Type B pancreatic cell (in vitro differentiated cells): ENCODE measurements at regions not wholly inside any gene's neighbourhood (a gene's known extent, or its start where the extent isn't known, plus 50 kb on each side); places are given as distances from the start of the nearest gene placed in this dataset.

Experiments used
- DNase-seq: peaks from one replicate; pipeline ENCODE4 v3.0.0; 2021; ENCODE audit warnings: mixed read lengths; ENCODE audit not compliant: unreplicated experiment; ENCODE audit errors: extremely low spot score
- H3K27ac Mint-ChIP-seq: 2 replicates; pipeline ENCODE4 v1.8.0; 2021; ENCODE audit warnings: mild to moderate bottlenecking, mixed read lengths
- H3K27me3 Mint-ChIP-seq: 2 replicates; pipeline ENCODE4 v1.8.0; 2021; ENCODE audit warnings: mixed read lengths
- H3K36me3 Mint-ChIP-seq: 2 replicates; pipeline ENCODE4 v1.8.0; 2021; ENCODE audit warnings: mixed read lengths
- H3K4me1 Mint-ChIP-seq: one replicate; pipeline ENCODE4 v1.8.0; 2021; ENCODE audit warnings: mixed read lengths; ENCODE audit not compliant: unreplicated experiment
- H3K4me3 Mint-ChIP-seq: 2 replicates; pipeline ENCODE4 v1.8.0; 2021; ENCODE audit warnings: mild to moderate bottlenecking, mixed read lengths
- H3K9me3 Mint-ChIP-seq: 2 replicates; pipeline ENCODE4 v1.8.0; 2021; ENCODE audit warnings: mixed read lengths
- CTCF ChIP-seq: fragments of 200-600 bp; sonication (generic); conservative IDR thresholded peaks from 2 replicates; pipeline ENCODE4 v1.5.0; 2021; ENCODE audit warnings: antibody characterized with exemption, mild to moderate bottlenecking

GRCh38 chr4:52187603-52188002 is 136.5 kb downstream of the SPATA18 start:
- Mint-ChIP-seq H3K9me3 (no peaks in the 10 kb centered on the region), H3K27ac (no peak overlapping the region), H3K36me3 (no peaks in the 10 kb centered on the region), H3K27me3 (no peaks in the 10 kb centered on the region), H3K4me1 (no peaks in the 10 kb centered on the region), H3K4me3 (no peak overlapping the region)
- no peak for TF ChIP-seq CTCF
- no peak for DNase-seq

GRCh38 chr4:52192001-52192400 is 140.9 kb downstream of the SPATA18 start:
- H3K27me3 Mint-ChIP-seq: no peaks in the 10 kb centered on the region
- H3K9me3 Mint-ChIP-seq: no peaks in the 10 kb centered on the region
- peaks cover 5% of the 10 kb centered on the region for H3K4me1 Mint-ChIP-seq
- TF ChIP-seq CTCF: no peak
- no peak overlapping the region for H3K4me3 Mint-ChIP-seq
- DNase-seq: no peak
- no peak overlapping the region for H3K27ac Mint-ChIP-seq
- H3K36me3 Mint-ChIP-seq: no peaks in the 10 kb centered on the region

- TF ChIP-seq CTCF: no peak
Observed at GRCh38 chr4:52192721-52193135, 141.6 kb downstream of the SPATA18 start.

GRCh38 chr4:52195869-52196268 is 144.8 kb downstream of the SPATA18 start:
- no peak for DNase-seq
- no peak overlapping the region for H3K27ac Mint-ChIP-seq
- H3K27me3 Mint-ChIP-seq: no peaks in the 10 kb centered on the region
- H3K36me3 Mint-ChIP-seq: no peaks in the 10 kb centered on the region
- no peak overlapping the region for H3K4me3 Mint-ChIP-seq
- peaks cover 22% of the 10 kb centered on the region for H3K4me1 Mint-ChIP-seq
- H3K9me3 Mint-ChIP-seq: no peaks in the 10 kb centered on the region
- TF ChIP-seq CTCF: no peak

More at GRCh38 chr4:52192721-52193135, 141.6 kb downstream of the SPATA18 start:
- no peaks in the 10 kb centered on the region for H3K9me3 Mint-ChIP-seq
- H3K4me3 Mint-ChIP-seq: no peak overlapping the region
- no peaks in the 10 kb centered on the region for H3K36me3 Mint-ChIP-seq
- H3K27ac Mint-ChIP-seq: no peak overlapping the region
- H3K4me1 Mint-ChIP-seq: peaks cover 9% of the 10 kb centered on the region
- no peak for DNase-seq
- H3K27me3 Mint-ChIP-seq: no peaks in the 10 kb centered on the region

GRCh38 chr4:52196606-52197130 is 145.6 kb downstream of the SPATA18 start:
- DNase-seq: no peak
- Mint-ChIP-seq H3K27me3 (no peaks in the 10 kb centered on the region), H3K4me1 (peaks cover 22% of the 10 kb centered on the region), H3K9me3 (peaks cover 4% of the 10 kb centered on the region), H3K27ac (no peak overlapping the region), H3K4me3 (no peak overlapping the region), H3K36me3 (no peaks in the 10 kb centered on the region)
- no peak for TF ChIP-seq CTCF

- Mint-ChIP-seq H3K27ac (no peak overlapping the region), H3K36me3 (no peaks in the 10 kb centered on the region), H3K9me3 (peaks cover 4% of the 10 kb centered on the region), H3K4me3 (no peak overlapping the region), H3K27me3 (no peaks in the 10 kb centered on the region), H3K4me1 (peaks cover 22% of the 10 kb centered on the region)
- DNase-seq: no peak
- no peak for TF ChIP-seq CTCF
Observed at GRCh38 chr4:52197306-52197705, 146.2 kb downstream of the SPATA18 start.
